ENCODE measurements at regions not wholly inside any gene's neighbourhood (a gene's known extent, or its start where the extent isn't known, plus 50 kb on each side); places are given as distances from the start of the nearest gene placed in this dataset.

DNA sequence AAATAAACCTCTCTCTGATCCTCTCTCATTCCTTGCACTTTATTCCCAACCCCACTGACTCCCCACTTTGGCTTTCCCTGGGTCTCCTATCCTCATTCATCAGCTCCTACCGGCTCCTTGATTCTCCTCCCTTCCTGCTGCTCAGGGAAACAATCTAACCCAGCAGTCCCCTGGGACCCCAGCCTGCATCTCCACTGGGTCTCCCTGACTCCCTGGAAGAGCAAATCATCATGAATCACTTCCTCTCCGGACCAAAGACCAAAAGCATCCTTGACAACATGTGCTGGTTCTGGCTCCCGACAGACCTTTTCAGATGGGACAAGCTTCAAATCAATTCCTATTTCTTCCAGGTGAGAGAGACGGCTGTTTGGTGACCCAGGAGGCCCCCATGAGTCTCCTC lies 76.6 kb downstream of the HSPB8 start:
- WGBS, 3 donors: 54 to 60% (median 54%) methylated on average over 4 of the region's 4 CpGs
- no peaks in the 10 kb centered on the region for H3K27me3 ChIP-seq
- H3K36me3 ChIP-seq: no peaks in the 10 kb centered on the region
- intact Hi-C loops (cut with DNase I): no loop called here
- no peaks in the 10 kb centered on the region for H3K4me1 ChIP-seq (ENCODE audit: insufficient read depth)
- no peak for DNase-seq
- no peak overlapping the region for H3K4me3 ChIP-seq
- H3K9me3 ChIP-seq: no peaks in the 10 kb centered on the region
- H3K27ac ChIP-seq: no peak overlapping the region
- TF ChIP-seq, protein P1, sequence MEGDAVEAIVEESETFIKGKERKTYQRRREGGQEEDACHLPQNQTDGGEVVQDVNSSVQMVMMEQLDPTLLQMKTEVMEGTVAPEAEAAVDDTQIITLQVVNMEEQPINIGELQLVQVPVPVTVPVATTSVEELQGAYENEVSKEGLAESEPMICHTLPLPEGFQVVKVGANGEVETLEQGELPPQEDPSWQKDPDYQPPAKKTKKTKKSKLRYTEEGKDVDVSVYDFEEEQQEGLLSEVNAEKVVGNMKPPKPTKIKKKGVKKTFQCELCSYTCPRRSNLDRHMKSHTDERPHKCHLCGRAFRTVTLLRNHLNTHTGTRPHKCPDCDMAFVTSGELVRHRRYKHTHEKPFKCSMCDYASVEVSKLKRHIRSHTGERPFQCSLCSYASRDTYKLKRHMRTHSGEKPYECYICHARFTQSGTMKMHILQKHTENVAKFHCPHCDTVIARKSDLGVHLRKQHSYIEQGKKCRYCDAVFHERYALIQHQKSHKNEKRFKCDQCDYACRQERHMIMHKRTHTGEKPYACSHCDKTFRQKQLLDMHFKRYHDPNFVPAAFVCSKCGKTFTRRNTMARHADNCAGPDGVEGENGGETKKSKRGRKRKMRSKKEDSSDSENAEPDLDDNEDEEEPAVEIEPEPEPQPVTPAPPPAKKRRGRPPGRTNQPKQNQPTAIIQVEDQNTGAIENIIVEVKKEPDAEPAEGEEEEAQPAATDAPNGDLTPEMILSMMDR (IDR thresholded peaks at IDR 0.05): no peak
- TF ChIP-seq POLR2A (IDR thresholded peaks at IDR 0.05) (no peak), EP300 (IDR thresholded peaks at IDR 0.05) (no peak)

DNA sequence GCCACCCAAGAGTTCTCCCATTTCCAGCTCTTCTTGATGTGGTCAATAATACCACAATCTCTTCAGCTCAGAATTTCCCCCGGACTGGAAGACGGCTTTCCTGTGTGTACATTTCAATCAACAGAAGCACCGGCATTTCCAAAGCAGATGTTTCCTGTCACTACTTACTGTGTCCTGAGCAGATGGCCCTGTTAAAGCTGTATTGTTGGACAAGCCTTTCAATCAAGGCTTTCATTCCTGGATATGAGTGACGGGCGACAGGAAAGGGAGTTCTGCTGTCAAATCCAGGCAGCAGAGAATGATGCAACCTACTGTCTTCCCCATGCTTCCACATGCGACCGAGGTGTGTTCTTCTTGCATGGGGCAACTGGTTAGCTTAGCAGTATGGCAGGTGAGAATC lies 76.4 kb upstream of the CCDC60 start:
- Histone ChIP-seq H3K27ac (no peak overlapping the region), H3K27me3 (no peaks in the 10 kb centered on the region), H3K4me1 (ENCODE audit: insufficient read depth) (no peaks in the 10 kb centered on the region), H3K9me3 (no peaks in the 10 kb centered on the region), H3K36me3 (no peaks in the 10 kb centered on the region), H3K4me3 (no peak overlapping the region)
- 62 to 65% (median 64%) methylated on average over 7 of the region's 7 CpGs for WGBS, 3 donors
- DNase-seq: no peak
- intact Hi-C loops (cut with DNase I): no loop called here
- TF ChIP-seq EP300 (IDR thresholded peaks at IDR 0.05) (no peak), POLR2A (IDR thresholded peaks at IDR 0.05) (no peak)
- TF ChIP-seq, protein P1 (IDR thresholded peaks at IDR 0.05): no peak

DNA sequence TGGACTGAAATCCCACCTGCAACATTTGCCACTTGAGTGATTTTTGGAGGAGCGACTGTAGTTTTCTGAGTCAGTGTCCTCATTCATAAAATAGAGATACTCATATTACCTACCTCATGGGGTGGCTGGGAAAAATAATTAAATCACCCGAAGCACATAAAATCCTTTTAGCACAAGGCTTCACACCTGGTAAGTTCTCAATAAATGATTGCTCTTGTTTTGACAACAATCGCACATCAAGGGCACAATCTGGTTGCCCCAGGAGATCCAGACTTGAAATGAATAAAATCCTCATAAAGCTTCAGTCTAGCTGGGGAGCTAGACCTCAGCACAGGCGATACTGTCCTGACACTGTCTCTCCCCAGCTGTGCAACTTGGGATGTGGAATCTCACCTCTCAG lies 76.0 kb upstream of the CCDC60 start:
- Histone ChIP-seq H3K9me3 (no peaks in the 10 kb centered on the region), H3K36me3 (no peaks in the 10 kb centered on the region), H3K4me3 (no peak overlapping the region), H3K4me1 (ENCODE audit: insufficient read depth) (no peaks in the 10 kb centered on the region), H3K27me3 (no peaks in the 10 kb centered on the region), H3K27ac (no peak overlapping the region)
- TF ChIP-seq, protein P1 (IDR thresholded peaks at IDR 0.05): no peak
- no peak for TF ChIP-seq POLR2A (IDR thresholded peaks at IDR 0.05)
- TF ChIP-seq EP300 (IDR thresholded peaks at IDR 0.05): no peak
- WGBS, 3 donors: 80 to 87% (median 84%) methylated on average over 4 of the region's 4 CpGs
- intact Hi-C loops (cut with DNase I): no loop called here
- no peak for DNase-seq

DNA sequence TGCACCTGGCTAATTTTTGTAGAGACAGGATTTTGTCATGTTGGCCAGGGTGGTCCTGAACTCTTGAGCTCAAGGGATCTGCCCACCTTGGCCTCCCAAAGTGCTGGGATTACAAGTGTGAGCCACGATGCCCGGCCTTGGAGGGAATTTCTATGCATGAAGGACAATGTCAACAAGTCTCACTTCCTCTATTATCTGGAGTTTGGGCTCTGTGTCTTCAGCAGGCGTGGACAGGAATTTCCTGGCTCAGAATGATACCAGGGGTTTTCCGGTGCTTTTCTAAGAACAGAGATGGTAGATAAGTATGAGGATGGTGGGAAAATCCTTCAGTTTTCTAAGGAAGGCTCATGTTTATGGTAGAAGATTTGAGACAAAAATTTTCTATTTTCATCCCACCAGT lies 75.0 kb upstream of the CCDC60 start:
- H3K9me3 ChIP-seq: no peaks in the 10 kb centered on the region
- TF ChIP-seq EP300 (IDR thresholded peaks at IDR 0.05) (no peak), POLR2A (IDR thresholded peaks at IDR 0.05) (no peak)
- TF ChIP-seq, protein P1 (IDR thresholded peaks at IDR 0.05): no peak
- no peak overlapping the region for H3K27ac ChIP-seq
- no peak for DNase-seq
- intact Hi-C loops (cut with DNase I): no loop called here
- no peak overlapping the region for H3K4me3 ChIP-seq
- H3K4me1 ChIP-seq (ENCODE audit: insufficient read depth): no peaks in the 10 kb centered on the region
- WGBS, 3 donors: 35 to 70% (median 43%) methylated on average over 4 of the region's 4 CpGs
- H3K27me3 ChIP-seq: no peaks in the 10 kb centered on the region
- no peaks in the 10 kb centered on the region for H3K36me3 ChIP-seq

DNA sequence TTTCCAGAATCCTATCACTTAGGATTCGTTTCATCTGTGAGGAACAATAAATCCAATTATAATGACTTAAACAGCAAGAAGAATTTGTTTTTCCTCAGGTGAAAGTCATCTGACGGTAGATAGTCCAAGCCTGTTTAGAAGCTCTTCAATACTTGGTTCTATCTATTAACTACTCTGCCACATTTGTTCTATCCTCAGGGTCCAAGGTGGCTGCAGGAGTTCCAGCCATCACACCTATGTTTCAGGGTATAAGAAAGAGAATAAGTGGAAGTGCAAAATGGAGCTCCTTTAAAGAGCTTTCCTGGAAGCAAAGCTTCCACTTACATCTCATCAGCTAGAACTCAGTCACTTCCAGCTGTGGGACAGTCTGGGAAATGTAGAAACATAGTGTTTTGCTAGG lies 72.1 kb upstream of the CCDC60 start:
- Histone ChIP-seq H3K36me3 (no peaks in the 10 kb centered on the region), H3K4me3 (no peak overlapping the region), H3K4me1 (ENCODE audit: insufficient read depth) (no peaks in the 10 kb centered on the region), H3K27ac (no peak overlapping the region), H3K9me3 (no peaks in the 10 kb centered on the region), H3K27me3 (no peaks in the 10 kb centered on the region)
- TF ChIP-seq, protein P1 (IDR thresholded peaks at IDR 0.05): no peak
- no peak for TF ChIP-seq POLR2A (IDR thresholded peaks at IDR 0.05)
- TF ChIP-seq EP300 (IDR thresholded peaks at IDR 0.05): no peak
- intact Hi-C loops (cut with DNase I): no loop called here
- DNase-seq: no peak
- WGBS, 3 donors: 82 to 86% (median 83%) methylated on average over 2 of the region's 2 CpGs
